ENCODE measurements at regions not wholly inside any gene's neighbourhood (a gene's known extent, or its start where the extent isn't known, plus 50 kb on each side); places are given as distances from the start of the nearest gene placed in this dataset.
A peak's percentile ranks its signal among the peaks of the same experiment; 100 is the strongest.

GRCh38 chr2:111535404-111535803 lies 348.6 kb downstream of the ANAPC1 start:
- ChIA-PET CTCF (no interaction called here), POLR2A (ENCODE audit: unreplicated experiment) (interaction anchor here (0.6 kb wide), 2 partner anchors 160 to 289 kb away, joined by 5 to 15 read pairs; no protein-coding TSS in a partner anchor)
- peak overlapping the region; percentile 53 to 97; a peak in 3 of 4 replicates for H4K8ac ChIP-seq (ENCODE audit: low read depth in 2 of 2, low read length in 2 of 2)
- H3K4ac ChIP-seq (ENCODE audit: low read depth, low read length), result peak overlapping the region; percentile 99
- dilution Hi-C loops (cut with HindIII; ENCODE audit: low sequenced_read_pairs, unreplicated experiment) (no loop called here), in situ Hi-C loops (cut with MboI; ENCODE audit: low sequenced_read_pairs) (no loop called here), intact Hi-C loops (cut with micrococcal nuclease) (no loop called here)
- DNase-seq (peak; percentile 54), ATAC-seq (ENCODE audit: low read depth) (peak; percentile 14)
- H3K4me2 ChIP-seq (ENCODE audit: low read depth, low read length), result peak overlapping the region; percentile 76
- peak overlapping the region; percentile 98 for H2BK20ac ChIP-seq (ENCODE audit: low read depth, low read length)
- H3K23ac ChIP-seq (ENCODE audit: low read depth, low read length), result peak overlapping the region; percentile 8
- H3K9me1 ChIP-seq (ENCODE audit: insufficient read depth, low read length), result peaks cover 13% of the 10 kb centered on the region
- H4K91ac ChIP-seq (ENCODE audit: insufficient read depth, low read depth, low read length), result peak overlapping the region; percentile 99
- H3K9me3 ChIP-seq (ENCODE audit: control insufficient read depth, insufficient read depth, low read length), result no peaks in the 10 kb centered on the region
- no TSS peak for BruUV-seq (replicated peaks)
- H2BK120ac ChIP-seq (ENCODE audit: low read depth, low read length), result peak overlapping the region; percentile 99
- peak overlapping the region; percentile 73; the same call in 1 of the 2 replicates for H3K56ac ChIP-seq (ENCODE audit: extremely low read depth, insufficient read depth, low read length)
- no peaks in the 10 kb centered on the region for H3K36me3 ChIP-seq (ENCODE audit: control insufficient read depth, insufficient read depth, low read length)
- no peaks in the 10 kb centered on the region for H3K27me3 ChIP-seq (ENCODE audit: control insufficient read depth, insufficient read depth, low read length)
- peak overlapping the region; percentile 85; the same call in 2 of the 3 replicates for H2BK15ac ChIP-seq (ENCODE audit: low read depth, low read length)
- 40% methylated on average over 1 of the region's 1 CpG; no CpG with 5 or more reads in 1 of the 2 experiments for WGBS, 2 experiments (ENCODE audit: extremely low coverage in 2 of 2, insufficient read length in 1 of 2)
- H3K4me3 ChIP-seq (ENCODE audit: insufficient read depth, low read depth, low read length), result no peak overlapping the region
- H3K27ac ChIP-seq (ENCODE audit: insufficient read depth, low read length), result peak overlapping the region; percentile 89
- peak overlapping the region; percentile 26; the same call in 1 of the 2 replicates for H3K9ac ChIP-seq (ENCODE audit: low read depth, low read length)
- no peaks in the 10 kb centered on the region for H4K20me1 ChIP-seq (ENCODE audit: insufficient read depth, low read length)
- peak overlapping the region; percentile 16 for H3K14ac ChIP-seq (replicated peaks; ENCODE audit: low read depth, low read length)
- no peak for TF ChIP-seq MAZ (IDR thresholded peaks at IDR 0.05; ENCODE audit: borderline replicate concordance, low read depth, low read length)
- TF ChIP-seq, protein P1, sequence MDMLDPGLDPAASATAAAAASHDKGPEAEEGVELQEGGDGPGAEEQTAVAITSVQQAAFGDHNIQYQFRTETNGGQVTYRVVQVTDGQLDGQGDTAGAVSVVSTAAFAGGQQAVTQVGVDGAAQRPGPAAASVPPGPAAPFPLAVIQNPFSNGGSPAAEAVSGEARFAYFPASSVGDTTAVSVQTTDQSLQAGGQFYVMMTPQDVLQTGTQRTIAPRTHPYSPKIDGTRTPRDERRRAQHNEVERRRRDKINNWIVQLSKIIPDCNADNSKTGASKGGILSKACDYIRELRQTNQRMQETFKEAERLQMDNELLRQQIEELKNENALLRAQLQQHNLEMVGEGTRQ (IDR thresholded peaks at IDR 0.05; ENCODE audit: low read depth, low read length), result peak; percentile 93
- TF ChIP-seq BHLHE40 (IDR thresholded peaks at IDR 0.05; ENCODE audit: low read depth, low read length), result peak; percentile 82
- TF ChIP-seq NFE2L2 (IDR thresholded peaks at IDR 0.05; ENCODE audit: low read depth, low read length), result no peak
- no peak overlapping the region for H2AK9ac ChIP-seq (replicated peaks; ENCODE audit: low read depth, low read length, poor library complexity)
- H3K18ac ChIP-seq (ENCODE audit: low read depth, low read length), result peak overlapping the region; percentile 99
- H3K79me1 ChIP-seq (ENCODE audit: low read depth in 1 of 2, low read length in 2 of 2), result peaks cover 0 to 24% of the 10 kb centered on the region in 2 experiments; a peak in 2 of 4 replicates
- H4K5ac ChIP-seq (ENCODE audit: low read depth, low read length), result peak overlapping the region; percentile 95
- H2AFZ ChIP-seq (replicated peaks; ENCODE audit: low read length, poor library complexity), result no peak overlapping the region
- H3K4me1 ChIP-seq (ENCODE audit: control insufficient read depth, insufficient read depth, low read length), result peaks cover 23% of the 10 kb centered on the region
- peak overlapping the region; percentile 84 for H2AK5ac ChIP-seq (ENCODE audit: low read depth, low read length)
- peak overlapping the region; percentile 95 for H2BK5ac ChIP-seq (ENCODE audit: low read depth, low read length, poor library complexity, severe bottlenecking)
